GM19463 (cell line): ENCODE measurements at regions not wholly inside any gene's neighbourhood (a gene's known extent, or its start where the extent isn't known, plus 50 kb on each side); places are given as distances from the start of the nearest gene placed in this dataset.

Source experiments
- ATAC-seq: cut with Tn5 transposase; IDR thresholded peaks from one replicate; pipeline ENCODE4 v1.9.1; 2021; ENCODE audit warnings: mild to moderate bottlenecking, moderate library complexity; ENCODE audit not compliant: unreplicated experiment

DNA sequence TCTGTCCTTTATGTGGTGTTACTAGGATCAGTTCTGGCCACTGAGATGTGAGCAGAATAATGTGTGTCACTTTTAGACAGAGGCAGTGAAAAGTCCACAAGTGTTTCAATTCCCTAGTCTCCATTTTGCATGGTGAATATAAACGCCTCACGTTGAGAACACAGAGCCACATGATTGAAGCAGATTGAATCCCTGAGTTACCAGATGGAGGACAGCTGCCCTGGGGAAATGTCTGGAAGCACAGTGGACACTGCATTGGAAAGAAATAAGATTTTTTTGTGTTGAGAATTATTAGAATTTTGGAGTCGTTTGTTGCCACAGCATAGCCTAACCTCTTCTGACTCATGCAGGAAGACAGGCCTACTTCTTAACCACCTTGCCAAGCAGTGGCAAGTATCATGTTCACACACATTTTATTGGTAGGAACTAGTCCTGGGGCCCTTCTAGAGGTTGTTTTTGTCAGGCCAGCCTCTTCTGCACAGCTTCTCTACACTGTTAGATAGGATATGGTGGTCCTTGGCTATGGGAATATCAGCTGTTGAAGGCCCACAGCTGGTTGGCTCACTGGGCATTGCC, 188.6 kb downstream of the TMEM182 start:
- ATAC-seq: no peak

DNA sequence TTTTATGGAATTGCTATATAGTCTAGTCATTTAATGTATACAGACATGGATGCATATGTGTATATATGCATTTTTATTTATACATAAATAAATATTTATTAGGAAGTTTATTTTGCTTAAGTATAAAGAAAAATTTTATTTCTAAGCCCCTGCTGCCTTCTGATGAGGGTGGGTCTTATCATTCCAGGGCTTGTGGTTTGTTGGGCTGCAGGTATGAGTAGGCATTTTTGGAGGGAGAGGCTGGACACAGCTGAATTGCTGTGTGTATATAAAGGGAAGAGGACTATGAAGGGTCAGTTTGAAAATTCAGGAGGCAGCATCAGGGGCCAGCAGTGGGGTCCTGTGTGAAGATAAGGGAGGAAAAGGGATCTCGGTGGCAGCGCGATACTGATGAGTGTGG, 189.4 kb downstream of the TMEM182 start:
- no peak for ATAC-seq

DNA sequence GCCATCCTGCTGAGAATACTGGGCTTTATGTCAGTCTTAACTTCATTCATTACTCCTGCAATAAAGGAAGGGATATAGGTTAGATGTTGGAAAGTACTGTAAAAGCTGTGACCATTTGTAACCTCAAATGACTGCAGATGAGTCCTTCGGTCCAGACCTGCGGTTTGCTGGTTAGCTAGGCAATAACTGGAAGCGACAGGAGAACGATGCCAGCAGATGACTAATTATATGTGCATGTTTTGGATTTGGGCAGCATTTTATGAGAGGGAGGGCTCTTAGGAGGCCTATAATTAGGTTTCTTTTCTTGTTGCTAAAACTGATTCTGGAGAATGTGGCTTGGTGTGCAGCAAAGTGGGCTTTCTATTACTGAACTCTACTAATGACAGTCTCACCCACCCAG, 205.6 kb downstream of the TMEM182 start:
- no peak for ATAC-seq

DNA sequence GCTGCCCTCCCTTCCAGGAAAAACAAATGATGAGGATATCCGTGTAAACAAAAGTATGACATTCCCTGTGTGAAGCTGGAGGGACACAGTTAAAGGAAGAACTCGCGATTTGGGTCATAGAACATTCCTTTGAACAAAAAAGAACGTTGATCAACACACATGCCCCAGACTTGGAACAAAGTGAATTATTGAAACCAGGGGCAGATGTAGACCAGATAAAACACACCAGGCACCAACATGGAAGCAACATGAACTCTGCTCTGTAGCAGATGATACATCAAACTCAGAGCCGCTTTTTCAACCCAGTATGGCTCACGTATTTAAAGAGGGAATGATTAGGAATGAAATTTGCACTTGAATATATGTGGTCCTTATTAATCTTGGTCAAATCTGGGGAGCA, 206.5 kb downstream of the TMEM182 start:
- no peak for ATAC-seq

DNA sequence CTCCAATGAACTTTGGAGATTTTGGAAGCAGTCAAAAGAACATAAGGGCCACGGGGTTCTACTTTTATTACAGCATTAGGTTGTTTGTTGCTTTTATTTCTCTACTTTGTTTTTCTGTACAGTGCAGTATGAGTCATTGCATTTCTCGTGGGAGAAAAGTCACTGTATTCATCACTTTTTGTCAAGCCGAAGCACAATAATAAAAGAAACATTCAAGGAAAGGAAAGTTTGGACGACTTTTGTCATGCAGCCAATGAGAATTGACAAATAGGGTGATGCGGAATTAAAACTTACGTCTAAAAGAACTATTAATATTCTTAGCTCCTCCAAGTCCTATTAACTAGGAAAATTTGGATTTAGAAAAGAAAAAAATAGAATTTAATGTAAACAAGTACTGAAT, 209.9 kb downstream of the TMEM182 start:
- ATAC-seq: no peak

DNA sequence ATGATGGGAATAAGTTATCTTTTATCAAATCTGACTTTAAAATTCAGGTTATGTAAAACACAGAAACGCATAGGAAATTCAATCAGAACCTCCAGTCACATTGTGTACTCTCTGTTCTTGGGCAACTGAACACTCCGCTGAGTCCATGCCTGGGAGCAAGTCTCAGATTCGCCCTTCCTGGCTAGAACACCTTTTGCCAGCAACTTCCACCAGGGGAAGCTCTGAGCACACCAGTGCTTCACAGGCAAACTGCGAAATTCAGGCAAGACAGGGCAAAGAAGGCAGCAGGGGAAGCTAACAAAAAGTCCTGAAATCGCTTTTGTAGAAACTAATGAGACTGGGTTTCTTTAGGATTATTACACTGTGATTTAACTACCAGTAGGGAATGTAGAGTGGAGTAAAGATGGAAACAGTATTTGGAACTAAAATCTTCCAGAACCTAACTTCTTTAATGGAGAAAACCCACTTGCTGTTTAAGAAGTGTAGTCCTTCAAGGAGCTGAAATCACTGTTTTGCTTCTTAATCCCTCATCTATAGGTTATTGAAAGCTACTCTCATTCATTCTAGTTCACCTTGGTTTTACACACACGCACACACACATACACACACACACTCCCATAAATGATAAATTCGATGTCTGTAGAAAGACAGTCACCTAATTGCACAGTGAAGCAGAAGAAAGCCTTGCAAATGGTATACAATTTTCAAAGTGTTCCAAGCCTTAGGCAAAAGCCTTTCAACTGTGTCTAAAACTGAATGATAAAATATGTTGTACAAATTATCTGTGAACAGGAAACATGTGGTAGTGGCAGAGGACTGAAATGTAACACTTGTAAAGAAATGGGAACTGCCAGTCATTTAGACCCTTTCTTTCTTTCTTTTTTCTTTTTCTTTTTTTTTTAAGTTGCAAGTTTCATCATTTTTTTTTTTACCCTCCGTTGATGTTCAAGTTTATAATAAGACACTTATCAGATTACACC, 214.5 kb downstream of the TMEM182 start:
- no peak for ATAC-seq

DNA sequence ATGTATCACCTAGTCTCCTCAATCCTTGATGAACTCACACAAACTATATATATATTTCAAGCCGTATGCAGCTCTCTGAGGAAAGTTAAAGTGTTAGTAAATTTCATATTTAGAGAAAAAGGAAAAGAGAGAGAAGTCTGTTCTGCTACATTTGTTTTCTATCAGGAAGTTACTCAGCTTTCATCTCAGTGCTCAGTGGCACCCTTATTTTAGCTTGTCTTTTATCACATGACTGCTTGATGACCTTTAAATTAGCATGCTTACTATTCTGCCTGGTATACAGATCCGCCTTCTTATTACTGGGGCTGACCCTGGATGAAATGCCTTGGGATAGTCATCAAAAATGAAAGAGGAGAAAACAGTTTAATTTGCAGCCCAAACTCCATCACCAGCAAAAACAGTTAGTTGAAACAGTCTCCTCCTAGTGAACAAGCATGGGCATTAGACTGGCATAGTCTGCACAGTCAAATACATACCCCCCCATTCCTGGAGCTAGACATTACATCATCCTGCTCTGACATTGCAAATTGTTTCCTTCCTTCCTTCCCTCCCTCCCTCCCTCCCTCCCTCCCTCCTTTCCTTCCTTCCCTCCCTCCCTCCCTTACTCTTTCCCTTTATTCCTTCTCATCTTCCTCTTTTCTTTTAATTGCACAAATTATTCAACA, 215.7 kb downstream of the TMEM182 start:
- no peak for ATAC-seq

DNA sequence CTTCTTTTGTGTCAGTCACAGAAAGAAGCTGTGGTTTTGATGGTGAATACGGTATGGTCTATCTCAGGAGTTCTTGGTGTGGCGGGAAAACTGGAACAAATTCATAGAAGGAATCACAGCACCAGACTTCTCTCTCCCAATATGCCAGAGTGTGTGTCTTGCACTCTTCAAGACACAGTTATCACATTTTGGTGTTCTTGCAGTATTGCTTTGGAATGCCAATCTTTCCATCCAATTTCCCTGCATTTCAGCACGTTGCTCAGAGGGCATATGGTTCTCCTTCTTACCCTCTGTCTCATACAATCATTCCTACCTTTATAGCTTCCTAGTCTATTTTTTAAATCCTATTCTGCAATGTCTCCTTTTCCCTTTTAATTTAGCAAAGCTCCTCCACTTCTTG, 216.3 kb downstream of the TMEM182 start:
- no peak for ATAC-seq

DNA sequence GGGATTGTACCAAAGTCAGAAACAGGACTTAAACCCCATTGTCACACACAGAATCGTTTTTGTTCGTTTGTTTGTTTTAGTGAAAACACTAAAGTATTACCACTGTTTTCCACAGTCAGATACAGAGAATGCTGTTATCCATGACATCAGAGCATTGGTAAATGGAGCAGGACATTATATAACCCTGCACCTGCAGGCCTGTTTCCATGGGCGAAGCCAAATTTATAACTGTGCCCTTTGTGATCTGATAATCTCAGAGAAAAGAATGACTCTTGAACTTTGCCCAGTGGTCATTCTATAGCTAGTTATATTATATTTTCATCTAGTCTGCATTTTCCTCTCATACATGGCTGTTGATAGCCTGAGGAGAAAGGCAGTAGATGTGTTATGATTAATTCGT, 217.6 kb downstream of the TMEM182 start:
- no peak for ATAC-seq

DNA sequence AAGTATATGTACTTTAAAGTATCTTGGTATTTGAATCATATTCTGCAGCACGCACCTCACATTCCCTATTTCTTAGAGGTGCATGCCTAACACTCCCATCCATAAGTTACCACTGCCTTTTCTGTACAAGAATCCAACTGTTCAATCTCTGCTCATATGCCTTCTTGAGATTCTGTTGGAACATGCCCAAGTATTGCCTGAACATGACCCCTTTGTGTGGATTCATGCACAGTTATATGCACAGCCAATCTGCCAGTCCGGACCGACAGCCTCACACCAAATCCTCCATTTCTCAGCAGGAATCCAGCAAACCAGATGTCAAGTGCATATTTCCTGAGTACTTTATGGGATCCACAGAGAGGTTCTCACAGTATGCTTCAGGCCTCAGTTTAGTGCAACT, 222.0 kb downstream of the TMEM182 start:
- no peak for ATAC-seq

DNA sequence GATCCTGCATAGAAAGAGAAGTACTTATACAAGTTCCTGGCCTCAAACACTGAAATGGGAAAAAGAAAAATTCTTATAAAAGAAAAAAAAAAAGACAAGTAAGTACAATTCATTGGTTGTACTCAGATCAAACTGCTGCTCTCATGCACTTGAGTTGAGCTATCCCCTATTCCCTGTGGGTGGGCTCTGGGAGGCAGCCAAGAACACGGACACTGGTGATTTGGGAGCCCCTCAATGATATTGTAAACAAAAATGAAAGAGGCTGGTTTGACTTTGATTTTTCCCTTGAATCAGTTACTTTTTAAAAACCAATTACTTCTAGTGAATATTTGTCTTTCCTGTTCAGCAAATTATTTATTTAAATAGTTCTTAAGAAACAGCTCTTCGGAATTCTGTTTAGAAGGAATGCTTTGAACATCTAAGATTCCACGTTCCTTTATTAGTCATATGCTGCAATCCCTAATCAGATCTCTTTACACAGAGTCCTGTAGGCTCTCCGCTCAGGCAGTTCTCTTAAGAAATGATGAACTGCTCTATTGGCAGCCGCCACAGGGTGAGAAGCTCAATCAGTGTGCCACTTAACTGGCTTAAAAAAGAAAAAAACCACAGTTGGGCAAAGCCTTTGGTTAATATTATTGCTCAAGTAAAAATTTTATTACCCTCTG, 225.1 kb downstream of the TMEM182 start:
- ATAC-seq: no peak

DNA sequence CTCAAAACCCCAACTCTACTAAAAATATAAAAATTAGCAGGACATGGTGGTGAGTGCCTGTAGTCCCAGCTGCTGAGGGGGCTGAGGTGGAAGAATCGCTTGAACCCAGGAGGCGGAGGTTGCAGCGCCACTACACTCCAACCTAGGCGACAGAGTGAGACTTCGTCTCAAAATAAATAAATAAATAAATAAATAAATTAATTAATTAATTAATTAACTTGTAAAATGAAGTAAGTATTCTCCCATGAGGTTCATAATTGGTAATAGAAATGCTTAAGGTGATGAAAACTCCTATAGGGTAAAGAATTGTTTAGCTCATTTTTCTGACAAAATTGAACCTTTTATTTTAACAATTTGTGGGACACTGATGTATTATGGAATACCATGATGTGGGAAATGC, 230.8 kb downstream of the TMEM182 start:
- no peak for ATAC-seq

DNA sequence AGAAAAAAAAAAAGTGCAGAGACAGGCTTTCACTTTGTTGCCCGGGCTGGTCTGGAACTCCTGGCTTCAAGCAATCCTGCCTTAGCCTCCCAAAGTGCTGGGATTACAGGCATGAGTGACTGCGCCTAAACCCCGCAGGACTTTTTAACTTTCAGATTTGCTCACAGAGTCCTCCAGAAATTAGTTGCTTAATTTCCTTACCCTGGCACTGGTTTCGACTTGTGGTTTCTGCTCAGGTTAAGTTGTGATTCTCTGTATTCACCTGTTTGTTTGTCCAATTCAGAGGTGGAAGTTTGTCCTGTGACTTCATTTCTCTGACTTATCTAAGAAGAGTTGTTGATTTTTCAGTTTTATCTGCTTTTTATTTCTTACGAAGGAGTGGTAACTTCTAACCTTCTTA, 238.1 kb downstream of the TMEM182 start:
- peak; percentile 50 for ATAC-seq

DNA sequence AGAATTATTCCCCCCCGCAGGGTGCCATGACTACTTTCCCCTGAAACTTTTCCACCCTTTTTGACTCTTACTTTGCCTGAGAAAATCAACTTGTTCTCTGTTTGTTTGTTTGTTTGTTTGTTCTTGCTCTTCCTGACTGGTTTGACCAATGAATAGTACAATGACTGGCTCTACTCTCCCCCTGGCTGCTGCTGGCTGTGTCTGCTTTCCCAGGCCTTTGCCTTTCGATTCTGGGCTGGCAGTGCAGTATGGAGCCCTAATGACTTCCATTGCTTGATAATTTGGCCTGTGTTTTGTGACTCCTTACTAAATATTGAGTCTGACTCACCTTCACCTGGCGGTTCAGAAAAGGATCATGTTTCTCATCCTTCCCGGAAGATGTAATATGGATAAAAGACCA, 241.1 kb downstream of the TMEM182 start:
- no peak for ATAC-seq

DNA sequence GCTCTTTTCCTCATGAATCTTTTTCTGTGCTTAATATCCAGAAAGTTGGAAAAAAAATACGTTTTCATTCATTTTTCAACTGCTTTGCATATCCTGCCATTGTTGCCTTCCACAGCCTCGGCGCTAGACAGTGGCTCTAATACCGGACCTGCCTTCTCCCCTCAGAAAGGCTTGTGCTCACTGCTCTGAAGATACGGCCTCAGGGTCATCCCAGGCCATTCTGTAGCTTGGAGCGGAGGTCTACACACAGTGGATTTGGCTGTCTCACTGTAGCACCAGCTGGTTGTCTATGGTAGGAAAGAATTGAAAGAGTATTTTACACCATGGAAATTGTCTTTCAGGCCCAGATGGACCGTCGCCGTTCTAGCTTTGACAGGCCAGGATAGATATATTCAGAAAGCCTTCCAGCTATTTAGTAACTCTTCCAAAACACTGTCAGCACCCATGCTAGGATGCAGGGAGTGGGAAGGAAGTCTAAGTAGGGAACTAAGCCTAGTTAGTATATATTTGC, 242.0 kb downstream of the TMEM182 start:
- no peak for ATAC-seq

DNA sequence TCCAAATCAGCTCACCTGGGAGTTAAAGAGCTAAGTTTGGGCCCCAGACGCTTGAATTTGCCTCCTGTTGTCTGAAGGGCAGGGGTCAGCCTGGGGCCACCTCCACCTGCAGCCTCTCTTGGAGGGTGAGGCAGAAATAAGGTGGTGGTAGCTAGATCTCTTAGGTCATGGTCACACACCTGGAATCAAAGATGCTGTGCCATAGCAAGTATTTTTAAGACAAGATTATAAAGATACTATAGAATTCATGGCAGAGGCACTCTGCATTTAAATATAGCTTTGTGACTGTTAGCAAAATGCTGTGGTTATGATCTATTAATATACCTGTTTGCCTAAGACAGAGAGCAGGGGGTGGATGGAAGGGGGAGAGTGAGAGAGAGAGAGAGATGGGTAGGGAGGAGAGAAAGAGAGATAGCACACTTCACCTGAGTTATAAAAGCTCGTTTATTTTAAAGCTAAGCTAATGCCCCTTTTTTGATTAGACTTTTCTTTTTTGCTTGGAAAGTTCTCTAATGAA, 242.7 kb downstream of the TMEM182 start:
- ATAC-seq: no peak

DNA sequence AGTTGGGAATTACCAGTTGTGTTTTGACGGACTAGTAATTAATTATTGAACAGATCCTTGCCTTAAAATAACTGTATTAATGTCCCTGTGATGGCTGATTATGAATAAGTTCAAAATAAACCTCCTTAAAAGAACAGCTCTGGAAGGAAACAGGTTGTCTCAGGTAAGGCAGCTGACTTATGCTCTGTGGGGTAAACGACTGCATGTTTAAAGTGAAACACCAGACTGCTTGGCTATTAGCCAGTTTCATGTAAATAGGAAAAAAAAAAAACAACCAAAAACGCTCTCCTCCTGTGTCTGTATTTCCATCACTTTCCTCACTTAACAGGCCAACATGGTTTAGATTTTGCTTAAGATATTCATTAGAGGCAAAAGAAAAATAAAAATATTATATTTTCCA, 243.6 kb downstream of the TMEM182 start:
- ATAC-seq: no peak

DNA sequence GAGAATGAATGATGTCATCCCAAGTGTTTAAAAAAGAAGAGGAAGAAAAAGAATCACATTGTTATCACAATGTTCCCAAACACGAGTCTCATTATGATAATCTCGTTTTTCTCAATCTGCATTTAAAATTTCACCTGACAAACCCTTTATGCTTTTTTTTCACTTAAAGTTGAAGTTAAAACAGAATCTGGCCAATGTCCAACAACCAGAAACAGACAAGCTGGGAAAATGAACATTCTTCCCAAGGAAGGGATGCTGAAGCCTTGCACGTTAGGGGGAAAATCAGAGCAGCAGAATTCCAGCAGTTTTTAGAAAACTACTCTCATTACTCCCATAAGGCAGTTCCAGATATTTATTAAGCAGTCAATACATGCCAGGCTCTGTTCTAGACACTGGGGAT, 245.3 kb downstream of the TMEM182 start:
- ATAC-seq: no peak

DNA sequence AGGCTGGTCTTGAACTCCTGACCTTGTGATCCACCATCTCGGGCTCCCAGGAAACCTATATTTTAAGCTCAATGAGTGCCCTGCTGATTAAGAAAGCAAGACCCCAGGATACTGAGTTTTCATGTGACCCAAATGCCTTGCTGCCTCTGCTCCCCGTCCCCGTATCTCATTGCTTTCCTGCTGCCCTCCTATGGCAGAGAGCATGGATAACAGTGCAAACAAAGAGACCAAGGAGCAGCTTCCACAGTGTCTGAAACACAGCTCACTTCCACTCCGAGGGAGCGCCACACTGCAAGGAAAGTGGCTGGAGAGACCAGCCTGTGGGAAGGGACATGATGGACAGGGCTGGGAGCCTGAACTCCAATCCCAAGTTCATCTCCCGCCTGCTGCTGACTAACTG, 246.8 kb downstream of the TMEM182 start:
- ATAC-seq: no peak

DNA sequence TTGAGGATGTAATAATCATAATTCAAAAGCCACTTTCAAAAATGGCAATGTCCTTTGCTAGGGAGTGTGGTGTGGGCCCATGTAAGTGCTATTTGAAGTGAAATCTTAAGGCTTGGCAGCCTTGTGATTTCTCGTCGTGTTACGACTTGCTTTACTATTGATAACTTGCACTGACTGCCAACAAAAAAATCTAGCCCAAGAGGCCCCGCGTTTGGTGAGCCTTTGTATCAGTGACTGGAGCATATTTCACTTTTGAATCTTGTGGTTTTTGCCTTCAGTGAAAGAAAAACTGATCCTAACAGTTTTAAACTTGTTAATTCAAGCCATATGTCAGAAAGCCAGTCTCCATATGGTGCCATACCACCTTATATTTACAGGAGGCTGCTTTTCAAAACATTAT, 248.0 kb downstream of the TMEM182 start:
- no peak for ATAC-seq

DNA sequence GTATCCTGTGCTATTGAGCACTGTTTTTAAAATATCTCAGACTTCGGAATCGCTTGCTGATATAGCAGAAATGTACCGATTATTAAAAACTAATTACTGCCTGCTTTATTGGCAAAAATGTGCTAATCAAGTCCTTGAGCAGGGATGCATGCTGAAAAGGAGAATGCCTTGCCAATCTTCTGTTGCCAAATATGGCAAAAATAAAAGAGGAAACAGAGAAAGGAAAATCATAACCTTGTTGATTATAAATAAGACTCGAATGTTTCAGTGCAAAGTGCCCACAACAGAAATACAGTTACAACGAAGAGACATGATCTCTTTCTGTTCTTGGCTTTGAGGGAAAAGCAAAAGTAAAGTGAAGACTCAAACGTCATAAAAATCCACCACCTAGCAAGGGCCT, 248.5 kb downstream of the TMEM182 start:
- no peak for ATAC-seq
